GM12872 (cell line): ENCODE measurements at regions not wholly inside any gene's neighbourhood (a gene's known extent, or its start where the extent isn't known, plus 50 kb on each side); places are given as distances from the start of the nearest gene placed in this dataset.

Source experiments
- CTCF ChIP-seq: IDR thresholded peaks from 3 replicates; pipeline ENCODE4 v1.5.1; 2011; ENCODE audit warnings: low read depth, mild to moderate bottlenecking, low read length, moderate library complexity; ENCODE audit not compliant: insufficient read depth

- no peak for TF ChIP-seq CTCF
These were observed 57.4 kb upstream of the RGS18 start for GRCh38 chr1:192100686-192101468.

GRCh38 chr1:192104128-192104527, 54.1 kb upstream of the RGS18 start:
- no peak for TF ChIP-seq CTCF

- no peak for TF ChIP-seq CTCF
These were observed 53.4 kb upstream of the RGS18 start for GRCh38 chr1:192104852-192105251.

- no peak for TF ChIP-seq CTCF
These were observed 50.1 kb upstream of the RGS18 start for GRCh38 chr1:192108161-192108560.
